GM23338 (cell line): ENCODE measurements at regions not wholly inside any gene's neighbourhood (a gene's known extent, or its start where the extent isn't known, plus 50 kb on each side); places are given as distances from the start of the nearest gene placed in this dataset.

Source experiments
- ATAC-seq: fragments of 200-7000 bp; cut with Tn5 transposase; 3 replicates; pipeline ENCODE4 v1.9.1; 2020
- DNase-seq: peaks from one replicate; pipeline ENCODE4 v3.0.0-alpha.2; 2015; ENCODE audit warnings: low spot score
- H2AFZ ChIP-seq: fragments of 200-600 bp; sonication (generic); 2 replicates; pipeline ENCODE4 v1.8.0; 2016; ENCODE audit warnings: antibody characterized with exemption, mild to moderate bottlenecking, moderate library complexity
- H3F3A ChIP-seq: fragments of 200-600 bp; sonication (generic); replicated peaks from 2 replicates; pipeline ENCODE4 v1.8.0; 2017; ENCODE audit warnings: antibody characterized with exemption, mixed run types, low read depth
- H3K27ac ChIP-seq: fragments of 200-600 bp; sonication (generic); 2 replicates; pipeline ENCODE4 v1.6.1; 2016; ENCODE audit warnings: low read depth
- H3K27me3 ChIP-seq: fragments of 200-600 bp; sonication (generic); 2 replicates; pipeline ENCODE4 v1.8.0; 2016; ENCODE audit warnings: mild to moderate bottlenecking, mixed run types, moderate library complexity; ENCODE audit not compliant: insufficient read depth
- H3K36me3 ChIP-seq: fragments of 200-600 bp; sonication (generic); 2 replicates; pipeline ENCODE4 v1.8.0; 2016; ENCODE audit warnings: mild to moderate bottlenecking; ENCODE audit not compliant: insufficient read depth
- H3K4me1 ChIP-seq: fragments of 200-600 bp; sonication (generic); 2 replicates; pipeline ENCODE4 v1.8.0; 2016; ENCODE audit warnings: mild to moderate bottlenecking, moderate library complexity; ENCODE audit not compliant: insufficient read depth
- H3K4me2 ChIP-seq: fragments of 200-600 bp; sonication (generic); 2 replicates; pipeline ENCODE4 v1.7.1; 2017; ENCODE audit warnings: mixed run types
- H3K4me3 ChIP-seq: fragments of 200-600 bp; sonication (generic); 2 replicates; pipeline ENCODE4 v1.6.1; 2016; ENCODE audit warnings: mixed run types
- H3K79me2 ChIP-seq: fragments of 200-600 bp; sonication (generic); replicated peaks from 2 replicates; pipeline ENCODE4 v1.8.0; 2017; ENCODE audit warnings: mild to moderate bottlenecking; ENCODE audit not compliant: insufficient read depth
- H3K9me2 ChIP-seq: fragments of 200-600 bp; sonication (generic); 2 replicates; pipeline ENCODE4 v1.8.0; 2017; ENCODE audit not compliant: insufficient read depth
- H4K20me1 ChIP-seq: fragments of 200-600 bp; sonication (generic); replicated peaks from 2 replicates; pipeline ENCODE4 v1.8.0; 2017; ENCODE audit warnings: mild to moderate bottlenecking; ENCODE audit not compliant: insufficient read depth
- H3K27ac Mint-ChIP-seq: 2 replicates; pipeline ENCODE4 v1.8.0; 2020; ENCODE audit warnings: inconsistent platforms, mild to moderate bottlenecking, moderate library complexity, mixed read lengths
- H3K27me3 Mint-ChIP-seq: 3 replicates; pipeline ENCODE4 v1.8.0; 2022; ENCODE audit warnings: low read depth, mild to moderate bottlenecking, moderate library complexity, mixed read lengths, inconsistent platforms; ENCODE audit not compliant: insufficient read depth, poor library complexity
- H3K36me3 Mint-ChIP-seq: 3 replicates; pipeline ENCODE4 v1.8.0; 2021; ENCODE audit warnings: low read depth, mild to moderate bottlenecking, inconsistent platforms, moderate library complexity, mixed read lengths
- H3K4me1 Mint-ChIP-seq: 3 replicates; pipeline ENCODE4 v1.8.0; 2020; ENCODE audit warnings: mild to moderate bottlenecking, inconsistent platforms, mixed read lengths
- H3K4me3 Mint-ChIP-seq: 3 replicates; pipeline ENCODE4 v1.8.0; 2021; ENCODE audit warnings: moderate library complexity, mild to moderate bottlenecking, inconsistent platforms, mixed read lengths
- H3K9me3 Mint-ChIP-seq: 3 replicates; pipeline ENCODE4 v1.8.0; 2020; ENCODE audit warnings: moderate library complexity, mild to moderate bottlenecking, inconsistent platforms, mixed read lengths
- CREB1 ChIP-seq: fragments of 250-450 bp; sonication (Bioruptor Pico); IDR thresholded peaks from 2 replicates; pipeline ENCODE4 v1.5.0; 2020; ENCODE audit warnings: low read depth, mild to moderate bottlenecking, moderate library complexity
- EZH2 ChIP-seq: fragments of 200-600 bp; sonication (generic); IDR thresholded peaks from one replicate; pipeline ENCODE4 v1.8.0; 2017; ENCODE audit warnings: antibody characterized with exemption, mild to moderate bottlenecking, low read depth; ENCODE audit not compliant: unreplicated experiment
- JUNB ChIP-seq: IDR thresholded peaks from one replicate; pipeline ENCODE4 v1.6.1; 2016; ENCODE audit warnings: antibody characterized with exemption; ENCODE audit not compliant: unreplicated experiment
- NANOG ChIP-seq: IDR thresholded peaks from 2 replicates; pipeline ENCODE4 v1.6.1; 2016; ENCODE audit warnings: antibody characterized with exemption, borderline replicate concordance
- POLR2AphosphoS5 ChIP-seq: IDR thresholded peaks from 2 replicates; pipeline ENCODE4 v1.6.1; 2016; ENCODE audit warnings: antibody characterized with exemption, low read depth
- REST ChIP-seq: IDR thresholded peaks from one replicate; pipeline ENCODE4 v1.6.1; 2018; ENCODE audit warnings: antibody characterized with exemption; ENCODE audit not compliant: unreplicated experiment
- STAT1 ChIP-seq: IDR thresholded peaks from one replicate; pipeline ENCODE4 v1.6.1; 2016; ENCODE audit warnings: antibody characterized with exemption; ENCODE audit not compliant: unreplicated experiment
- ZNF114 ChIP-seq: fragments of 250-450 bp; sonication (Bioruptor Pico); IDR thresholded peaks from 2 replicates; pipeline ENCODE4 v1.5.0; 2020; ENCODE audit warnings: mild to moderate bottlenecking, moderate library complexity
- ZNF331 ChIP-seq: fragments of 250-450 bp; sonication (Bioruptor Pico); IDR thresholded peaks from 2 replicates; pipeline ENCODE4 v1.5.0; 2020; ENCODE audit warnings: low read depth, mild to moderate bottlenecking, moderate library complexity
- ZNF462 ChIP-seq: fragments of 250-450 bp; sonication (Bioruptor Pico); IDR thresholded peaks from 2 replicates; pipeline ENCODE4 v1.5.0; 2020; ENCODE audit warnings: mild to moderate bottlenecking, moderate library complexity
- TF ChIP-seq, protein P1 (sequence below): IDR thresholded peaks from 2 replicates; pipeline ENCODE4 v1.6.1; 2016; ENCODE audit warnings: antibody characterized with exemption

- H3K4me2 ChIP-seq = no peak overlapping the region
- no peaks in the 10 kb centered on the region for H3K36me3 ChIP-seq
- Mint-ChIP-seq H3K36me3 (no peaks in the 10 kb centered on the region; the same call in 2 of the 3 replicates), H3K4me3 (no peak overlapping the region), H3K27me3 (peaks cover 4% of the 10 kb centered on the region), H3K27ac (no peak overlapping the region), H3K9me3 (peaks cover 70% of the 10 kb centered on the region), H3K4me1 (no peaks in the 10 kb centered on the region)
- no peak overlapping the region for H3K4me3 ChIP-seq
- H3K27ac ChIP-seq = no peak overlapping the region
- TF ChIP-seq NANOG = no peak
- TF ChIP-seq REST = peak; percentile 72
- DNase-seq = no peak
- H3K9me2 ChIP-seq = 0 out of 2 replicates have a peak, but pooled peaks cover 4% of the 10 kb centered on the region
- H2AFZ ChIP-seq = no peak overlapping the region
- H3K27me3 ChIP-seq = no peaks in the 10 kb centered on the region
- no peaks in the 10 kb centered on the region for H4K20me1 ChIP-seq
- H3K4me1 ChIP-seq = no peaks in the 10 kb centered on the region
- no peaks in the 10 kb centered on the region for H3K79me2 ChIP-seq
- H3F3A ChIP-seq = no peaks in the 10 kb centered on the region
- no peak for ATAC-seq
These were observed 166.8 kb upstream of the FRG1 start for GRCh38 chr4:189773909-189774308.

GRCh38 chr4:189779281-189779980 is 161.2 kb upstream of the FRG1 start:
- Histone ChIP-seq H2AFZ (no peak overlapping the region), H4K20me1 (no peaks in the 10 kb centered on the region), H3K79me2 (no peaks in the 10 kb centered on the region), H3K4me1 (peaks cover 5% of the 10 kb centered on the region), H3K27ac (no peak overlapping the region), H3K36me3 (no peaks in the 10 kb centered on the region), H3F3A (no peaks in the 10 kb centered on the region), H3K4me3 (no peak overlapping the region), H3K27me3 (no peaks in the 10 kb centered on the region), H3K4me2 (no peak overlapping the region), H3K9me2 (peaks cover 8% of the 10 kb centered on the region; the same call in 1 of the 2 replicates)
- Mint-ChIP-seq H3K36me3 (peaks cover 7% of the 10 kb centered on the region; the same call in 1 of the 3 replicates), H3K4me1 (peaks cover 2% of the 10 kb centered on the region; the same call in 1 of the 3 replicates), H3K27ac (no peak overlapping the region), H3K4me3 (no peak overlapping the region), H3K9me3 (peaks cover 85% of the 10 kb centered on the region), H3K27me3 (peaks cover 6% of the 10 kb centered on the region)
- DNase-seq (no peak), ATAC-seq (no peak)
- TF ChIP-seq ZNF462 (CRISPR knock-in tag) (no peak), STAT1 (no peak), POLR2AphosphoS5 (no peak), JUNB (no peak), EZH2 (no peak), NANOG (no peak), CREB1 (CRISPR knock-in tag) (no peak), ZNF114 (CRISPR knock-in tag) (no peak), ZNF331 (no peak)
- TF ChIP-seq, protein P1, sequence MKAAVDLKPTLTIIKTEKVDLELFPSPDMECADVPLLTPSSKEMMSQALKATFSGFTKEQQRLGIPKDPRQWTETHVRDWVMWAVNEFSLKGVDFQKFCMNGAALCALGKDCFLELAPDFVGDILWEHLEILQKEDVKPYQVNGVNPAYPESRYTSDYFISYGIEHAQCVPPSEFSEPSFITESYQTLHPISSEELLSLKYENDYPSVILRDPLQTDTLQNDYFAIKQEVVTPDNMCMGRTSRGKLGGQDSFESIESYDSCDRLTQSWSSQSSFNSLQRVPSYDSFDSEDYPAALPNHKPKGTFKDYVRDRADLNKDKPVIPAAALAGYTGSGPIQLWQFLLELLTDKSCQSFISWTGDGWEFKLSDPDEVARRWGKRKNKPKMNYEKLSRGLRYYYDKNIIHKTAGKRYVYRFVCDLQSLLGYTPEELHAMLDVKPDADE = no peak
